ENCODE measurements at regions not wholly inside any gene's neighbourhood (a gene's known extent, or its start where the extent isn't known, plus 50 kb on each side); places are given as distances from the start of the nearest gene placed in this dataset.
"Not testable (repeated sequence)": the region's sequence is repeated elsewhere in the genome, so short reads cannot be mapped to it uniquely, and the experiment has no call there.

DNA sequence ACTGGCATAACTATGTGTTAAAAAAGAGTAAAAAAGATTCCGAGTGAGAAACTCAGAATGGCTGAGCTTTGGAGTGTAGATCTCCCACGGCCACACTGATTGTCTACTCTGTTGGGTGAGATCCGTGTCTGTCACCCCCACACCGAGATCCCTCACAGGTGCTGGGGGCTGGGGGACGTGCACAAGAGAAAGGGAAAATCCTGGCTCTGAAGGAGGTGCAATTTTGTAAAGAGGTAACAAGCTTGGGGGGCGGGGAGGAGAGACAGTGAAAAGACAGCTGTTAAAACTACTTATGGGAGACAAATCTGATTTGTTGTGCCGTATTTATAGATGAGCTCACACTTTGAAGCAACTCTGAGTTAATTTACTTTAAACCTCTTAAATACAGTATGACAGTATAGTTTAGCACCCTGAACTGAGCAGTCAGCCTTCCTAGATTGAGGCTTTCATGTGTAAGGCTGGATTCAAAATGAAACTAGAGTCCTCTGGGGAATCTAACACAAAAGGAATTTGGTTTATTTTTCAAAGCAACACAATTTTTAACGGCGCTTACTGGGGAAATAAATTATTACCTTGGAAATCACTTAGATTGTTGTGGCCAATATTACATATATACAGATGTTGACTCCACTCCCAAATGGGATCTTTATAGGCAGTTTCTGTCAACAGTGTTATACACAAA, 167.4 kb upstream of the RGS6 start:
- Mint-ChIP-seq H3K36me3 (no peaks in the 10 kb centered on the region), H3K4me3 (no peak overlapping the region), H3K4me1 (no peaks in the 10 kb centered on the region), H3K27me3 (peaks cover 55% of the 10 kb centered on the region), H3K9me3 (peaks cover 0 to 4% (median 0%) of the 10 kb centered on the region in 7 donors), H3K27ac (no peak overlapping the region)
- no peak overlapping the region for H3K4me3 ChIP-seq (ENCODE audit: low read depth, low read length)
- no peaks in the 10 kb centered on the region for H3K36me3 ChIP-seq (ENCODE audit: control insufficient read depth, insufficient read depth, low read length)
- H3K27me3 ChIP-seq (ENCODE audit: control insufficient read depth, insufficient read depth, low read length): peaks cover 11% of the 10 kb centered on the region
- no peaks in the 10 kb centered on the region for H3K4me1 ChIP-seq (ENCODE audit: control insufficient read depth, insufficient read depth, low read length, poor library complexity, severe bottlenecking)
- no peak overlapping the region for H3K27ac ChIP-seq (ENCODE audit: insufficient read depth, low read length, poor library complexity, severe bottlenecking)
- no peak for ATAC-seq (ENCODE audit: low read depth in 2 of 2)
- DNase-seq: no peak
- no peaks in the 10 kb centered on the region for H3K9me3 ChIP-seq (ENCODE audit: control insufficient read depth in 2 of 2, low read length in 2 of 2)

DNA sequence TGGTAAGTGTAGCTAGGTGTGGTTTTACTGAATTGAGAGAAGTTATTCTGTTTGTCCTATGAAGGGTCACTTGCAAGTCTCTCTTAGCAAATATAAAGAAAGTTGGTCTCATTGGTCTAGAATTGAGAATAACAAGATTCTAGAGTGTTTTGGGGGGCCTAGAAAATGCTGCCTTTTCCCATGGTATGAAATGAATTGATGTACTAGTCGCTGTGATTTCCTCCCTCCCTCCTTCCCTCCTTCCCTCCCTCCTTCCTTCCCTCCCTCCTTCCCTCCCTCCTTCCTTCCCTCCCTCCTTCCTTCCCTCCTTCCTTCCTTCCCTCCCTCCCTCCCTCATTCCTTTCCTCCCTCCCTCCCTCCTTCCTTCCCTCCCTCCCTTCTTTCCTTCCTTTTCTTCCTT, 166.7 kb upstream of the RGS6 start:
- no peaks in the 10 kb centered on the region for H3K4me1 ChIP-seq (ENCODE audit: control insufficient read depth, insufficient read depth, low read length, poor library complexity, severe bottlenecking)
- Mint-ChIP-seq H3K9me3 (peaks cover 0 to 2% (median 0%) of the 10 kb centered on the region in 7 donors), H3K36me3 (no peaks in the 10 kb centered on the region), H3K27ac (no peak overlapping the region), H3K4me1 (no peaks in the 10 kb centered on the region), H3K27me3 (peaks cover 57% of the 10 kb centered on the region), H3K4me3 (no peak overlapping the region)
- H3K36me3 ChIP-seq (ENCODE audit: control insufficient read depth, insufficient read depth, low read length): no peaks in the 10 kb centered on the region
- H3K4me3 ChIP-seq (ENCODE audit: low read depth, low read length): no peak overlapping the region
- H3K9me3 ChIP-seq (ENCODE audit: control insufficient read depth in 2 of 2, low read length in 2 of 2): no peaks in the 10 kb centered on the region
- no peak for DNase-seq
- H3K27me3 ChIP-seq (ENCODE audit: control insufficient read depth, insufficient read depth, low read length): peaks cover 11% of the 10 kb centered on the region
- no peak overlapping the region for H3K27ac ChIP-seq (ENCODE audit: insufficient read depth, low read length, poor library complexity, severe bottlenecking)
- ATAC-seq (ENCODE audit: low read depth in 2 of 2): no peak

DNA sequence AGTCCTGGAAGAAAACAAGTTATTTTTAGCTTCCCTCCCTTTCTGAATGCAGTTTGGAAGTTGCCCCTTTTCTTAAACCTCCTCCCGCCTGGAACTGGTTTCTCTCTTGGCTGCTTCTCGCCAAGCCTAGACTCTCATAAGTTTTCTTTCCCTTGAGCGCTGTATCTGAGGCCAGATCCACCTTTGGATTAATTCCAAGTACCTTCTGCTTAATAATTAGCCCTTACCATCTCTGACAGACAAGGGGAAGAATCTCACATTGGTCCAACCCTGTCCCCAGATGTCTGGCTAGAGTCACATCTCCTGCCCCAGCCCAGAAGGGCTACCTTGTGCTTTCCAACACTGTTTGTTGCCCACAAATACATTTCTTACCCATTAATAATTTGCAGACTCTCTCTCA, 161.8 kb upstream of the RGS6 start:
- no peak for DNase-seq
- Histone ChIP-seq H3K4me3 (ENCODE audit: low read depth, low read length) (no peak overlapping the region), H3K27ac (ENCODE audit: insufficient read depth, low read length, poor library complexity, severe bottlenecking) (no peak overlapping the region), H3K9me3 (ENCODE audit: control insufficient read depth in 2 of 2, low read length in 2 of 2) (peaks cover 0 to 4% of the 10 kb centered on the region in 2 experiments), H3K27me3 (ENCODE audit: control insufficient read depth, insufficient read depth, low read length) (peaks cover 9% of the 10 kb centered on the region), H3K4me1 (ENCODE audit: control insufficient read depth, insufficient read depth, low read length, poor library complexity, severe bottlenecking) (no peaks in the 10 kb centered on the region), H3K36me3 (ENCODE audit: control insufficient read depth, insufficient read depth, low read length) (no peaks in the 10 kb centered on the region)
- Mint-ChIP-seq H3K27me3 (peaks cover 71% of the 10 kb centered on the region), H3K27ac (no peak overlapping the region), H3K9me3 (peaks cover 0 to 14% (median 9%) of the 10 kb centered on the region in 7 donors), H3K36me3 (no peaks in the 10 kb centered on the region), H3K4me3 (no peak overlapping the region), H3K4me1 (no peaks in the 10 kb centered on the region)
- ATAC-seq (ENCODE audit: low read depth in 2 of 2): no peak

DNA sequence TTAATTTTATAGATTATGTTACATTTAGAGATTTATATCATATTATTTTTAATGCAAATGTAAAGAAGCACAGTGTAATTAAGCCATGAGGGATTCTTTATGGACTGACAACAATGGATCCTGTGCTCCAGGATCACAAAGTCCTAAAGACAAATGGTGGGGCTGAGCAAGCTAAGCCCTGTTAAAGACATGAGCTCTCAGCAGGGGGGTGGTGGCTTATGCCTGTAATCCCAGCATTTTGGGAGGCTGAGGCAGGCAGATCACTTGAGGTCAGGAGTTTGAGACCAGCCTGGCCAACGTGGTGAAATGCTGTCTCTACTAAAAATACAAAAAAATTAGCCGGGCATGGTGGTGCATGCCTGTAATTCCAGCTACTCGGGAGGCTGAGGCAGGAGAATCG, 160.8 kb upstream of the RGS6 start:
- not testable (repeated sequence) for H3K4me3 Mint-ChIP-seq; H3K4me1 ChIP-seq (ENCODE audit: control insufficient read depth, insufficient read depth, low read length, poor library complexity, severe bottlenecking); ATAC-seq (ENCODE audit: low read depth in 2 of 2); H3K36me3 Mint-ChIP-seq; H3K4me1 Mint-ChIP-seq; H3K9me3 ChIP-seq (ENCODE audit: control insufficient read depth in 2 of 2, low read length in 2 of 2); H3K36me3 ChIP-seq (ENCODE audit: control insufficient read depth, insufficient read depth, low read length); H3K27me3 ChIP-seq (ENCODE audit: control insufficient read depth, insufficient read depth, low read length); H3K4me3 ChIP-seq (ENCODE audit: low read depth, low read length); H3K27ac Mint-ChIP-seq; DNase-seq; H3K27ac ChIP-seq (ENCODE audit: insufficient read depth, low read length, poor library complexity, severe bottlenecking)
- Mint-ChIP-seq H3K9me3 (peaks cover 0 to 14% (median 9%) of the 10 kb centered on the region in 7 donors), H3K27me3 (peaks cover 71% of the 10 kb centered on the region)

DNA sequence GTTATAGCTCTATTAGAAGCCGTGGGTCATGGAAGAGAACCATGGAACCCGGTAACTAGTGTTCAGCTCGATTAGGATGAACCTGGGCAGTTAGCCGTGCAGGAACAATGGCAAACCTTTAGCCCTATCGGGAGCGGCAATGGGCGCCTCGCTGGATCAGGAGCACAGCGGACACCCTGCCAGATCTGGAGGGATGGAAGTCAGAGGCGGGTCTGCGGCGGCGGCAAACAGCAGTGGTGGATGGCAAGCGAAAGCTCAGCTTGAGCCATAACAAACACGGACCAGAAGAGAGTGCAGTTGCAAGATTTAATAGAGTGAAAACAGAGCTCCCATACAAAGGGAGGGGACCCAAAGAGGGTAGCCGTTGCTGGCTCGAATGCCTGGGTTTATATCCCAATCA, 160.2 kb upstream of the RGS6 start:
- H3K27ac Mint-ChIP-seq; H3K27me3 ChIP-seq (ENCODE audit: control insufficient read depth, insufficient read depth, low read length); H3K4me3 Mint-ChIP-seq; DNase-seq; H3K27ac ChIP-seq (ENCODE audit: insufficient read depth, low read length, poor library complexity, severe bottlenecking); H3K9me3 ChIP-seq (ENCODE audit: control insufficient read depth in 2 of 2, low read length in 2 of 2); ATAC-seq (ENCODE audit: low read depth in 2 of 2); H3K4me1 ChIP-seq (ENCODE audit: control insufficient read depth, insufficient read depth, low read length, poor library complexity, severe bottlenecking); H3K36me3 ChIP-seq (ENCODE audit: control insufficient read depth, insufficient read depth, low read length); H3K36me3 Mint-ChIP-seq; H3K4me1 Mint-ChIP-seq; H3K4me3 ChIP-seq (ENCODE audit: low read depth, low read length): not testable (repeated sequence)
- Mint-ChIP-seq H3K9me3 (peaks cover 0 to 14% (median 9%) of the 10 kb centered on the region in 7 donors), H3K27me3 (peaks cover 69% of the 10 kb centered on the region)

DNA sequence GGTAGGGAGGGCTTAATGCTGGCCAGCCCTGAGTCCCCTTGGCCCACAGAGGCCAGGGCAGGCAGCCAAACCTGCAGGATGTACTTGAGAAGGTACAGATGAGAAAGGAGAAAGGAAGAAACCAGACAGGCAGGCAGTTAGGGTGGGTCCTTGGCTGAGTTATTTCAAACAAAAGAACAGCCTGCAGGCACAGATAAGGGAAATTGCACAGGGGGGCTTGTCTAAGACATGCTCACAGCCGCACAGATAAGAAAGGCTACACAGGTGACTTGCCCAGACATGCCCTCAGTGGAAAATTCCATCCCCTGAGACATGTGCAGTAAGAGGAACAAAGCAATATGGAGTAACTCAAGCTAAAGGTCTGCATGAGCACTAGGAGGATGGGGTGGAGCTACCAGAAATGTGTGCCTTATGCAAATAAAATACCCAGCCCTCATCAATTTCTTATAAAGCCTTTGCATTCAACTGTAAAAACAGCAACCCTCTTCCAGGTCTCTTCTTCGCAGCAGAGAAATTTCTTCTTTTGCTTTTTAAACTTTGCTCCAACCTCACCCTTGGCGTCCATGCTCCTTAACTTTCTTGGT, 158.2 kb upstream of the RGS6 start:
- Histone ChIP-seq H3K36me3 (ENCODE audit: control insufficient read depth, insufficient read depth, low read length) (no peaks in the 10 kb centered on the region), H3K27ac (ENCODE audit: insufficient read depth, low read length, poor library complexity, severe bottlenecking) (no peak overlapping the region), H3K27me3 (ENCODE audit: control insufficient read depth, insufficient read depth, low read length) (peaks cover 2% of the 10 kb centered on the region), H3K4me1 (ENCODE audit: control insufficient read depth, insufficient read depth, low read length, poor library complexity, severe bottlenecking) (no peaks in the 10 kb centered on the region), H3K4me3 (ENCODE audit: low read depth, low read length) (no peak overlapping the region), H3K9me3 (ENCODE audit: control insufficient read depth in 2 of 2, low read length in 2 of 2) (peaks cover 0 to 4% of the 10 kb centered on the region in 2 experiments)
- H3K27me3 Mint-ChIP-seq: peaks cover 65% of the 10 kb centered on the region
- DNase-seq: no peak
- H3K9me3 Mint-ChIP-seq: peaks cover 0 to 14% (median 9%) of the 10 kb centered on the region in 7 donors
- peaks cover 0 to 6% (median 0%) of the 10 kb centered on the region in 4 donors for H3K4me1 Mint-ChIP-seq
- H3K27ac Mint-ChIP-seq: no peak overlapping the region
- H3K36me3 Mint-ChIP-seq: no peaks in the 10 kb centered on the region
- ATAC-seq (ENCODE audit: low read depth in 2 of 2): no peak
- H3K4me3 Mint-ChIP-seq: no peak overlapping the region

DNA sequence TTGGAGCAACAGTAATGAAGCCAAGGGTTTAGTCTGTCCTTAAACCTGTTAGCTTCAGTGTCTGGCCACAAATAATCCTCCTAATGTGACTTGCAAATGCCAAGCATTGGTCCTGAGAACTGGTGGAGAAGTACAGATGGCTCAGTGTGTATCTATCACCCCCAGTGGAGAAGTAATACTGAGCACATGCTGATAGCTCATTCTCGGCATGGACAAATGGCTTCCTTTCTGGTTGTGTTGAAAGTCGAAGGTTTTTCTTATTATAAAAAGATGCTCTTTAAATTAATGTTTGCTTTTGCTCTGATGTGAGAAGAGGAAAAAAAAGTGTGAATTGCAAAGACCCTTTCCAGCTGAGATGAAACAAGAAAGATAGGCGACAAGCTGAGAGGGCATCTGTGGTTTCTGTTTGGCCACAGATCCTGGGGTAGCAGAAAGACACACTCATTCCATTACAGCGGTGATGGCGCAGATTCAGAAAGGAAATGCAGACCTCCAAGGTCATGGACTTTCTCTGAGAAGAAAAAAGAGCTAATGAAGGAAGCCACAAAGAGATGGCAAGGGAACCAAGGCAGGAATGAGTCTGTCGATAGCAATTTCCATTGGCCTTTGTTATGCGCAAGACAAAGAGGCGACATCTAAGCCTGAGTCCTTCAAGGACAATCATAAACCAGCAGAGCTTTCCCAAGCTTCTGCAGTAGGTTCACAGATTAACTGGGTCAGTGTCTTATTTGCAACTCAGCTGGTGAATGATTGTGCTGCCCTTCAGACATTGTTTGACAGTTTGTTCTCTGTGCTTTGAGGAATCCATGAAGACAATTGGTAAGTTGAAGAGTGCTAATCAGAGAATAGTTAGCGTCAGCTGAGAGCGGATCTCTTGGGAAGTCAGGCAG, 155.5 kb upstream of the RGS6 start:
- no peaks in the 10 kb centered on the region for H3K4me1 ChIP-seq (ENCODE audit: control insufficient read depth, insufficient read depth, low read length, poor library complexity, severe bottlenecking)
- H3K9me3 ChIP-seq (ENCODE audit: control insufficient read depth in 2 of 2, low read length in 2 of 2): peaks cover 0 to 4% of the 10 kb centered on the region in 2 experiments
- no peak for ATAC-seq (ENCODE audit: low read depth in 2 of 2)
- H3K27me3 ChIP-seq (ENCODE audit: control insufficient read depth, insufficient read depth, low read length): peaks cover 9% of the 10 kb centered on the region
- Mint-ChIP-seq H3K36me3 (no peaks in the 10 kb centered on the region), H3K4me3 (no peak overlapping the region), H3K9me3 (peaks cover 1 to 14% (median 9%) of the 10 kb centered on the region in 7 donors), H3K27ac (no peak overlapping the region), H3K27me3 (peaks cover 54% of the 10 kb centered on the region), H3K4me1 (peaks cover 0 to 6% (median 0%) of the 10 kb centered on the region in 4 donors)
- H3K4me3 ChIP-seq (ENCODE audit: low read depth, low read length): no peak overlapping the region
- H3K36me3 ChIP-seq (ENCODE audit: control insufficient read depth, insufficient read depth, low read length): no peaks in the 10 kb centered on the region
- no peak overlapping the region for H3K27ac ChIP-seq (ENCODE audit: insufficient read depth, low read length, poor library complexity, severe bottlenecking)
- DNase-seq: no peak

Measured in CD4-positive, CD25-positive, alpha-beta regulatory T cell (primary cell).